IMR-90 (cell line): ENCODE measurements at regions not wholly inside any gene's neighbourhood (a gene's known extent, or its start where the extent isn't known, plus 50 kb on each side); places are given as distances from the start of the nearest gene placed in this dataset.
"Not testable (repeated sequence)": the region's sequence is repeated elsewhere in the genome, so short reads cannot be mapped to it uniquely, and the experiment has no call there.

Experiments
- ATAC-seq: fragments of 200-7000 bp; cut with Tn5 transposase; 2 replicates; pipeline ENCODE4 v1.9.1; 2020; ENCODE audit warnings: low read depth, mild to moderate bottlenecking, moderate library complexity
- BruUV-seq: library from RNA; stranded (reverse); fragments of 400-500 nt; replicated peaks from 2 replicates; lab custom pipeline; 2021; lab: Mats Ljungman, UMichigan
- CTCF ChIA-PET: fragments of 300-600 bp; formaldehyde crosslinking; extraction: SDS; loops from one replicate; lab custom pipeline; 2021; ENCODE audit warnings: antibody characterized with exemption; lab: Yijun Ruan, JAX
- POLR2A ChIA-PET: fragments of 300-600 bp; sonication (Branson Sonifier 250); formaldehyde crosslinking; loops from one replicate; lab custom pipeline; 2022; ENCODE audit warnings: antibody characterized with exemption; ENCODE audit not compliant: unreplicated experiment; lab: Charles Lee
- DNase-seq: peaks from one replicate; pipeline ENCODE4 v3.0.0; 2013
- H2AFZ ChIP-seq: replicated peaks from 2 replicates; pipeline ENCODE3; 2013; ENCODE audit warnings: low read length, mild to moderate bottlenecking; ENCODE audit not compliant: poor library complexity
- H2AK5ac ChIP-seq: 2 replicates; pipeline ENCODE4 v1.6.1; 2013; ENCODE audit warnings: low read depth, low read length, inconsistent platforms
- H2AK9ac ChIP-seq: replicated peaks from 2 replicates; pipeline ENCODE3; 2013; ENCODE audit warnings: mild to moderate bottlenecking, low read depth, low read length, moderate library complexity; ENCODE audit not compliant: poor library complexity
- H2BK120ac ChIP-seq: 2 replicates; pipeline ENCODE4 v1.6.1; 2013; ENCODE audit warnings: low read depth, low read length, inconsistent platforms
- H2BK15ac ChIP-seq: 3 replicates; pipeline ENCODE4 v1.6.1; 2013; ENCODE audit warnings: low read depth, low read length, inconsistent platforms
- H2BK20ac ChIP-seq: 2 replicates; pipeline ENCODE4 v1.6.1; 2013; ENCODE audit warnings: low read depth, mild to moderate bottlenecking, inconsistent platforms, low read length, moderate library complexity
- H2BK5ac ChIP-seq: 2 replicates; pipeline ENCODE4 v1.6.1; 2013; ENCODE audit warnings: mild to moderate bottlenecking, low read depth, low read length, inconsistent platforms; ENCODE audit not compliant: poor library complexity, severe bottlenecking
- H3K14ac ChIP-seq: replicated peaks from 2 replicates; pipeline ENCODE4 v1.6.1; 2013; ENCODE audit warnings: low read depth, low read length, inconsistent platforms
- H3K18ac ChIP-seq: 2 replicates; pipeline ENCODE4 v1.6.1; 2013; ENCODE audit warnings: low read depth, low read length, control low read depth
- H3K23ac ChIP-seq: 2 replicates; pipeline ENCODE4 v1.6.1; 2013; ENCODE audit warnings: low read depth, low read length, inconsistent platforms
- H3K27ac ChIP-seq: 2 replicates; pipeline ENCODE4 v1.5.1; 2013; ENCODE audit warnings: mild to moderate bottlenecking, control low read depth, low read length; ENCODE audit not compliant: insufficient read depth
- H3K27me3 ChIP-seq: 2 replicates; pipeline ENCODE4 v1.6.1; 2013; ENCODE audit warnings: low read length; ENCODE audit not compliant: control insufficient read depth, insufficient read depth
- H3K36me3 ChIP-seq: 2 replicates; pipeline ENCODE4 v1.6.1; 2013; ENCODE audit warnings: low read length, mixed read lengths; ENCODE audit not compliant: control insufficient read depth, insufficient read depth
- H3K4ac ChIP-seq: 2 replicates; pipeline ENCODE4 v1.6.1; 2013; ENCODE audit warnings: low read depth, low read length, inconsistent platforms
- H3K4me1 ChIP-seq: 2 replicates; pipeline ENCODE4 v1.6.1; 2013; ENCODE audit warnings: low read length, mixed read lengths; ENCODE audit not compliant: control insufficient read depth, insufficient read depth
- H3K4me2 ChIP-seq: 2 replicates; pipeline ENCODE4 v1.6.1; 2013; ENCODE audit warnings: low read depth, mild to moderate bottlenecking, control low read depth, low read length, moderate library complexity
- H3K4me3 ChIP-seq: 2 replicates; pipeline ENCODE4 v1.5.1; 2013; ENCODE audit warnings: low read depth, mild to moderate bottlenecking, control low read depth, low read length, moderate library complexity; ENCODE audit not compliant: insufficient read depth
- H3K56ac ChIP-seq: 2 replicates; pipeline ENCODE4 v1.6.1; 2013; ENCODE audit warnings: low read length, inconsistent platforms; ENCODE audit not compliant: insufficient read depth; ENCODE audit errors: extremely low read depth
- H3K79me1 ChIP-seq, 2 experiments: 2 replicates each; pipeline ENCODE4 v1.6.1; 2013; ENCODE audit warnings: low read length in 2 of 2, inconsistent platforms in 1 of 2, low read depth in 1 of 2
- H3K9ac ChIP-seq: 2 replicates; pipeline ENCODE4 v1.6.1; 2013; ENCODE audit warnings: low read depth, low read length, control low read depth
- H3K9me1 ChIP-seq: 2 replicates; pipeline ENCODE4 v1.6.1; 2013; ENCODE audit warnings: low read length, inconsistent platforms; ENCODE audit not compliant: insufficient read depth
- H3K9me3 ChIP-seq: 2 replicates; pipeline ENCODE4 v1.6.1; 2013; ENCODE audit warnings: low read length; ENCODE audit not compliant: control insufficient read depth, insufficient read depth
- H4K20me1 ChIP-seq: 2 replicates; pipeline ENCODE4 v1.6.1; 2013; ENCODE audit warnings: low read length, inconsistent platforms; ENCODE audit not compliant: insufficient read depth
- H4K5ac ChIP-seq: 2 replicates; pipeline ENCODE4 v1.6.1; 2013; ENCODE audit warnings: mild to moderate bottlenecking, low read depth, low read length, control low read depth
- H4K8ac ChIP-seq, 2 experiments: 2 replicates each; pipeline ENCODE4 v1.6.1; 2013; ENCODE audit warnings: low read depth in 2 of 2, low read length in 2 of 2, control low read depth in 1 of 2, inconsistent platforms in 1 of 2
- H4K91ac ChIP-seq: 2 replicates; pipeline ENCODE4 v1.6.1; 2013; ENCODE audit warnings: low read depth, low read length, inconsistent platforms; ENCODE audit not compliant: insufficient read depth
- BHLHE40 ChIP-seq: fragments of 150-350 bp; IDR thresholded peaks from 2 replicates; pipeline ENCODE4 v1.6.1; 2016; ENCODE audit warnings: mild to moderate bottlenecking, low read depth, low read length
- CEBPB ChIP-seq: IDR thresholded peaks from 2 replicates; pipeline ENCODE4 v1.6.1; 2012; ENCODE audit warnings: low read depth, low read length, improper control_type of control experiment
- FOS ChIP-seq: fragments of 150-350 bp; IDR thresholded peaks from 2 replicates; pipeline ENCODE4 v1.6.1; 2016; ENCODE audit warnings: low read depth, low read length
- MAFK ChIP-seq: IDR thresholded peaks from 2 replicates; pipeline ENCODE4 v1.6.1; 2012; ENCODE audit warnings: low read depth, low read length, improper control_type of control experiment
- MXI1 ChIP-seq: IDR thresholded peaks from 2 replicates; pipeline ENCODE4 v1.6.1; 2012; ENCODE audit warnings: low read depth, mild to moderate bottlenecking, low read length, moderate library complexity, borderline replicate concordance
- NFE2L2 ChIP-seq: fragments of 150-350 bp; IDR thresholded peaks from 2 replicates; pipeline ENCODE4 v1.6.1; 2016; ENCODE audit warnings: low read depth, mild to moderate bottlenecking, low read length
- POLR2A ChIP-seq: IDR thresholded peaks from 2 replicates; pipeline ENCODE4 v1.6.1; 2012; ENCODE audit warnings: mild to moderate bottlenecking, low read depth, low read length
- RAD21 ChIP-seq: IDR thresholded peaks from 2 replicates; pipeline ENCODE4 v1.6.1; 2012; ENCODE audit warnings: low read length, improper control_type of control experiment
- RCOR1 ChIP-seq: IDR thresholded peaks from 2 replicates; pipeline ENCODE4 v1.6.1; 2012; ENCODE audit warnings: mild to moderate bottlenecking, low read length, improper control_type of control experiment; ENCODE audit not compliant: insufficient replicate concordance
- RFX5 ChIP-seq: IDR thresholded peaks from 2 replicates; pipeline ENCODE4 v1.8.0; 2012; ENCODE audit warnings: low read depth, mild to moderate bottlenecking, low read length, moderate library complexity
- WGBS, 2 experiments: methylation state at CpG; one replicate each; pipeline versions ENCODE4 v1.1.5 to v1.1.7; 2013; ENCODE audit warnings: missing lambda C conversion rate in 2 of 2; ENCODE audit not compliant: insufficient read length in 1 of 2; ENCODE audit errors: extremely low coverage in 2 of 2; 5-methylcytosine and 5-hydroxymethylcytosine counted together
- dilution Hi-C: fragments of 300-500 bp; cut with HindIII; formaldehyde crosslinking; loops from one replicate; pipeline ENCODE4 v1.14.3; 2018; ENCODE audit warnings: low sequenced_read_pairs; ENCODE audit not compliant: unreplicated experiment
- in situ Hi-C: fragments of 300-500 bp; cut with MboI; formaldehyde crosslinking; loops from 3 replicates; pipeline ENCODE4 v1.14.3; 2019; ENCODE audit warnings: low sequenced_read_pairs, inconsistent platforms, mixed read lengths
- intact Hi-C: fragments of 100-400 bp; cut with micrococcal nuclease; formaldehyde crosslinking; loops from 2 replicates; pipeline ENCODE4 v1.10.0; 2022
- TF ChIP-seq, protein P1 (sequence below): conservative IDR thresholded peaks from 2 replicates; pipeline ENCODE4 v1.5.1; 2012; ENCODE audit warnings: mild to moderate bottlenecking, low read depth, low read length, improper control_type of control experiment

DNA sequence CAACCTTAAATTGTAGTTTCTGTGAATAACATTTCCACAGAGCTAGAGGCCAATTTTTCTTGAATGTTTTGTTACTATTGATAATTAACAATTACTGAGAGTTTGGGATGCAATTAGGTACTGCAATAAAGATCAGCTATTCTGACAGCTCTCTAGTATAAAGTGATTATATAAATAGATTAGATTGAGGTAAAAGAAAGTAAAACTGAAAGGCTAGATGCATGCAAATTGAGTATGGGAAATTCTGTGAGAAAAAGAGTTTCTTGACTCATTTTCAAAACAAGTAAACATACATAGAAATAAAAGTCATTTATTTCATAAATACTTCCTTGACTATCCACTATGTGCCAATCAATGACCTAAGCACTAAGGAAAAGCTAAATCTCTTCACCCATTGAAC is 1087.5 kb upstream of the ATXN8OS start:
- no peak for TF ChIP-seq FOS
- TF ChIP-seq MAFK = no peak
- no peak for TF ChIP-seq POLR2A
- TF ChIP-seq BHLHE40 = no peak
- no peak for TF ChIP-seq MXI1
- TF ChIP-seq RCOR1 = no peak
- TF ChIP-seq CEBPB = no peak
- TF ChIP-seq, protein P1, sequence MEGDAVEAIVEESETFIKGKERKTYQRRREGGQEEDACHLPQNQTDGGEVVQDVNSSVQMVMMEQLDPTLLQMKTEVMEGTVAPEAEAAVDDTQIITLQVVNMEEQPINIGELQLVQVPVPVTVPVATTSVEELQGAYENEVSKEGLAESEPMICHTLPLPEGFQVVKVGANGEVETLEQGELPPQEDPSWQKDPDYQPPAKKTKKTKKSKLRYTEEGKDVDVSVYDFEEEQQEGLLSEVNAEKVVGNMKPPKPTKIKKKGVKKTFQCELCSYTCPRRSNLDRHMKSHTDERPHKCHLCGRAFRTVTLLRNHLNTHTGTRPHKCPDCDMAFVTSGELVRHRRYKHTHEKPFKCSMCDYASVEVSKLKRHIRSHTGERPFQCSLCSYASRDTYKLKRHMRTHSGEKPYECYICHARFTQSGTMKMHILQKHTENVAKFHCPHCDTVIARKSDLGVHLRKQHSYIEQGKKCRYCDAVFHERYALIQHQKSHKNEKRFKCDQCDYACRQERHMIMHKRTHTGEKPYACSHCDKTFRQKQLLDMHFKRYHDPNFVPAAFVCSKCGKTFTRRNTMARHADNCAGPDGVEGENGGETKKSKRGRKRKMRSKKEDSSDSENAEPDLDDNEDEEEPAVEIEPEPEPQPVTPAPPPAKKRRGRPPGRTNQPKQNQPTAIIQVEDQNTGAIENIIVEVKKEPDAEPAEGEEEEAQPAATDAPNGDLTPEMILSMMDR = no peak
- TF ChIP-seq RFX5 = no peak
- no peak for TF ChIP-seq NFE2L2
- TF ChIP-seq RAD21 = no peak
- Histone ChIP-seq H4K20me1 (no peaks in the 10 kb centered on the region), H2AK5ac (no peak overlapping the region), H3K79me1 (no peaks in the 10 kb centered on the region), H3K14ac (no peak overlapping the region), H2BK15ac (no peak overlapping the region), H4K8ac (no peak overlapping the region), H2AK9ac (no peak overlapping the region), H3K4me2 (no peak overlapping the region), H3K4ac (no peak overlapping the region), H4K5ac (no peak overlapping the region), H2BK20ac (no peak overlapping the region), H3K56ac (no peak overlapping the region), H2BK5ac (no peak overlapping the region), H3K9me1 (no peaks in the 10 kb centered on the region), H3K18ac (no peak overlapping the region), H3K36me3 (no peaks in the 10 kb centered on the region), H3K4me3 (no peak overlapping the region), H3K9ac (no peak overlapping the region), H4K91ac (no peak overlapping the region), H3K27me3 (no peaks in the 10 kb centered on the region), H2BK120ac (no peak overlapping the region), H2AFZ (no peak overlapping the region), H3K23ac (no peak overlapping the region), H3K4me1 (no peaks in the 10 kb centered on the region), H3K9me3 (peaks cover 10% of the 10 kb centered on the region), H3K27ac (no peak overlapping the region)
- dilution Hi-C loops = no loop called here
- CTCF ChIA-PET = no interaction called here
- BruUV-seq = no TSS peak
- DNase-seq = no peak
- intact Hi-C loops = no loop called here
- no peak for ATAC-seq
- in situ Hi-C loops = no loop called here
- POLR2A ChIA-PET = no interaction called here

DNA sequence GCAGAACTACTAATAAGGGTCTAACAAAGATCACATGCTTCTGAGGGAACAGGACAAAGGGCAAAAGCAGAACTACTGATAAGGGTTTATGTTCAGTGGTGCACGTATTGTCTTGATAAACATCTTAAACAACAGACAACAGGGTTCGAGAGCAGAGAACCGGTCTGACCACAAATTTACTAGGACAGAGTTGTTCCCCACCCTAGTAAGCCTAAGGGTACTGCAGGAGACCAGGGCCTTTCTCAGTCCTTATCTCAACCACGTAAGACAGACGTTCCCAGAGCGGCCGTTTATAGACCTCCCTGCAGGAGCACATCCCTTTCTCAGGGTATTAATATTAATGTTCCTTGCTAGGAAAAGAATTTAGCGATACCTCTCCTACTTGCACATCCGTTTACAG is 1089.5 kb upstream of the ATXN8OS start:
- H2AK5ac ChIP-seq, H2BK15ac ChIP-seq, H2BK20ac ChIP-seq, H3K27ac ChIP-seq, CTCF ChIA-PET, H3K79me1 ChIP-seq, H3K36me3 ChIP-seq, H3K27me3 ChIP-seq, H3K9me1 ChIP-seq, H3K4me3 ChIP-seq, POLR2A ChIA-PET, H3K9ac ChIP-seq, H3K4me2 ChIP-seq, BruUV-seq, dilution Hi-C loops, H3K18ac ChIP-seq, H4K8ac ChIP-seq, H2BK120ac ChIP-seq, DNase-seq, H4K91ac ChIP-seq, H4K5ac ChIP-seq, in situ Hi-C loops, H3K23ac ChIP-seq, H4K20me1 ChIP-seq, H3K14ac ChIP-seq, H3K4me1 ChIP-seq, H2BK5ac ChIP-seq, H2AFZ ChIP-seq, intact Hi-C loops, H3K4ac ChIP-seq, H3K56ac ChIP-seq, ATAC-seq, H2AK9ac ChIP-seq: not testable (repeated sequence)
- H3K9me3 ChIP-seq = peaks cover 10% of the 10 kb centered on the region
- 40% methylated on average over 1 of the region's 9 CpGs; no CpG with 5 or more reads in 1 of the 2 experiments for WGBS, 2 experiments
